DND-41 (cell line): ENCODE measurements at regions not wholly inside any gene's neighbourhood (a gene's known extent, or its start where the extent isn't known, plus 50 kb on each side); places are given as distances from the start of the nearest gene placed in this dataset.
"Not testable (repeated sequence)": the region's sequence is repeated elsewhere in the genome, so short reads cannot be mapped to it uniquely, and the experiment has no call there.

Experiments
- ATAC-seq: fragments of 200-7000 bp; cut with Tn5 transposase; 3 replicates; pipeline ENCODE4 v1.9.1; 2021; ENCODE audit warnings: low read depth; ENCODE audit not compliant: insufficient read depth
- DNase-seq: peaks from one replicate; pipeline ENCODE4 v3.0.0-alpha.2; 2020
- H2AFZ ChIP-seq: 2 replicates; pipeline ENCODE4 v1.6.0; 2012; ENCODE audit warnings: low read depth, low read length
- H3K27ac ChIP-seq: 2 replicates; pipeline ENCODE4 v1.5.1; 2012; ENCODE audit warnings: low read length, inconsistent platforms
- H3K27me3 ChIP-seq: fragments of 200-600 bp; sonication (generic); 2 replicates; pipeline ENCODE4 v1.6.0; 2012; ENCODE audit warnings: low read length, mild to moderate bottlenecking, inconsistent platforms; ENCODE audit not compliant: insufficient read depth, poor library complexity
- H3K36me3 ChIP-seq: 2 replicates; pipeline ENCODE4 v1.5.1; 2012; ENCODE audit warnings: low read length, inconsistent platforms; ENCODE audit not compliant: insufficient read depth
- H3K4me1 ChIP-seq: 2 replicates; pipeline ENCODE4 v1.5.1; 2012; ENCODE audit warnings: mild to moderate bottlenecking, low read length; ENCODE audit not compliant: insufficient read depth
- H3K4me2 ChIP-seq: 2 replicates; pipeline ENCODE4 v1.6.0; 2012; ENCODE audit warnings: mild to moderate bottlenecking, moderate library complexity, low read length, inconsistent platforms; ENCODE audit not compliant: insufficient read depth
- H3K4me3 ChIP-seq, 2 experiments: fragments of 200-600 bp in 1 of 2; shearing (Covaris generic) in 1 of 2; 2 replicates each; pipeline ENCODE4 v1.5.1; 2012 to 2016; ENCODE audit warnings: inconsistent platforms in 2 of 2, low read length in 2 of 2, mild to moderate bottlenecking in 2 of 2, low read depth in 1 of 2, moderate library complexity in 1 of 2
- H3K79me2 ChIP-seq: 2 replicates; pipeline ENCODE4 v1.6.0; 2012; ENCODE audit warnings: low read length, inconsistent platforms; ENCODE audit not compliant: insufficient read depth
- H3K9ac ChIP-seq: 2 replicates; pipeline ENCODE4 v1.6.0; 2012; ENCODE audit warnings: low read depth, mild to moderate bottlenecking, inconsistent platforms, low read length, moderate library complexity
- H3K9me3 ChIP-seq: 2 replicates; pipeline ENCODE4 v1.5.1; 2012; ENCODE audit warnings: low read length, moderate library complexity, mild to moderate bottlenecking, inconsistent platforms; ENCODE audit not compliant: insufficient read depth, severe bottlenecking
- H4K20me1 ChIP-seq: 2 replicates; pipeline ENCODE4 v1.6.0; 2012; ENCODE audit warnings: low read length; ENCODE audit not compliant: insufficient read depth
- EZH2 ChIP-seq: IDR thresholded peaks from 3 replicates; pipeline ENCODE4 v1.6.1; 2012; ENCODE audit warnings: borderline replicate concordance, low read depth, mild to moderate bottlenecking, moderate library complexity, low read length, inconsistent platforms; ENCODE audit not compliant: severe bottlenecking
- TF ChIP-seq, protein P1 (sequence below): IDR thresholded peaks from 2 replicates; pipeline ENCODE4 v1.5.1; 2012; ENCODE audit warnings: borderline replicate concordance, low read length, moderate library complexity, mild to moderate bottlenecking; ENCODE audit not compliant: poor library complexity, severe bottlenecking; ENCODE audit errors: extremely low read depth

GRCh38 chrX:125544856-125545255 lies 225.2 kb downstream of the TEX13C start:
- no peaks in the 10 kb centered on the region for H4K20me1 ChIP-seq
- no peaks in the 10 kb centered on the region for H3K4me1 ChIP-seq
- H3K9me3 ChIP-seq: no peaks in the 10 kb centered on the region
- H3K9ac ChIP-seq: no peak overlapping the region
- no peak overlapping the region for H2AFZ ChIP-seq
- no peak overlapping the region for H3K4me2 ChIP-seq
- DNase-seq (no peak), ATAC-seq (no peak)
- H3K27ac ChIP-seq: no peak overlapping the region
- no peak overlapping the region for H3K4me3 ChIP-seq
- no peaks in the 10 kb centered on the region for H3K36me3 ChIP-seq
- TF ChIP-seq EZH2: no peak
- TF ChIP-seq, protein P1, sequence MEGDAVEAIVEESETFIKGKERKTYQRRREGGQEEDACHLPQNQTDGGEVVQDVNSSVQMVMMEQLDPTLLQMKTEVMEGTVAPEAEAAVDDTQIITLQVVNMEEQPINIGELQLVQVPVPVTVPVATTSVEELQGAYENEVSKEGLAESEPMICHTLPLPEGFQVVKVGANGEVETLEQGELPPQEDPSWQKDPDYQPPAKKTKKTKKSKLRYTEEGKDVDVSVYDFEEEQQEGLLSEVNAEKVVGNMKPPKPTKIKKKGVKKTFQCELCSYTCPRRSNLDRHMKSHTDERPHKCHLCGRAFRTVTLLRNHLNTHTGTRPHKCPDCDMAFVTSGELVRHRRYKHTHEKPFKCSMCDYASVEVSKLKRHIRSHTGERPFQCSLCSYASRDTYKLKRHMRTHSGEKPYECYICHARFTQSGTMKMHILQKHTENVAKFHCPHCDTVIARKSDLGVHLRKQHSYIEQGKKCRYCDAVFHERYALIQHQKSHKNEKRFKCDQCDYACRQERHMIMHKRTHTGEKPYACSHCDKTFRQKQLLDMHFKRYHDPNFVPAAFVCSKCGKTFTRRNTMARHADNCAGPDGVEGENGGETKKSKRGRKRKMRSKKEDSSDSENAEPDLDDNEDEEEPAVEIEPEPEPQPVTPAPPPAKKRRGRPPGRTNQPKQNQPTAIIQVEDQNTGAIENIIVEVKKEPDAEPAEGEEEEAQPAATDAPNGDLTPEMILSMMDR: no peak
- no peaks in the 10 kb centered on the region for H3K27me3 ChIP-seq
- H3K79me2 ChIP-seq: no peaks in the 10 kb centered on the region

DNA sequence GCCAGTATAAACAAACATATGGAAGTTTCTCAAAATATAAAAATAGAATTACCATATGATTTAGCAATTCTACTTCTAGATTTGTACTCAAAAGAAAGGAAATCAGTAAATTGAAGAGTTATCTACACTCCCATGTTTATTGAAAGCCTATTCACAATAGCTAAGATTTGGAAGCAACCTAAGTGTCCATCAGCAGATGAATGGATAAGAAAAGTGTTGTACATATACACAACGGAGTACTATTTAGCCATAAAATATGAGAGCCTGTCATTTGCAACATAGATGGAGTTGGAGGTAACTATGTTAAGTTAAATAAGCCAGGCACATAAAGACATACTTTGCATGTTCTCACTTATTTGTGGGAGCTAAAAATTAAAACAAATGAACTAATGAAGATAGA lies 257.8 kb downstream of the TEX13C start:
- Histone ChIP-seq H3K4me1 (no peaks in the 10 kb centered on the region), H3K79me2 (no peaks in the 10 kb centered on the region), H3K36me3 (no peaks in the 10 kb centered on the region), H3K27ac (no peak overlapping the region), H4K20me1 (no peaks in the 10 kb centered on the region), H3K27me3 (no peaks in the 10 kb centered on the region), H3K4me3 (no peak overlapping the region), H3K4me2 (no peak overlapping the region), H2AFZ (no peak overlapping the region), H3K9me3 (no peaks in the 10 kb centered on the region), H3K9ac (no peak overlapping the region)
- ATAC-seq: no peak
- TF ChIP-seq, protein P1: no peak
- no peak for TF ChIP-seq EZH2
- DNase-seq: no peak

DNA sequence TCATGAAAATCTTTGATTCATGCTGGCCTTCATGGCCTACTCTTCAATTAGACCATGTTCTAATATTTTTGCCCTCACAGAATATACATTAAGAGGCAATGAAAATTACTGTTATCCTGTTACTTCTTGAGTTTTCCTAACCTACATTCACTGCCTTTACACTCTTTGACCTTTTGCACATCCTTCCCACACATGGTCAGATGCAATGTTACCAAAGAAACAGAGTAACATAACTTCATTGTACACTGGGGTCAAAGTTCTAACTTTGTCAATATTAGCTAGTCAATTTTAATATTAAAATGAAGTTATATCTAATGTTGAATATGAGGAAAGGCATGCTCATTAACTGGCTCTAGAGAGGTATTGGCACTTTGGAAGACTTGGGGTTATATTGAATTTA lies 284.8 kb downstream of the TEX13C start:
- no peak overlapping the region for H3K4me2 ChIP-seq
- no peak overlapping the region for H3K9ac ChIP-seq
- no peaks in the 10 kb centered on the region for H3K27me3 ChIP-seq
- H3K4me1 ChIP-seq: no peaks in the 10 kb centered on the region
- TF ChIP-seq, protein P1: no peak
- no peak for TF ChIP-seq EZH2
- no peak for ATAC-seq
- DNase-seq: no peak
- H2AFZ ChIP-seq: no peak overlapping the region
- H3K36me3 ChIP-seq: no peaks in the 10 kb centered on the region
- no peaks in the 10 kb centered on the region for H3K9me3 ChIP-seq
- H4K20me1 ChIP-seq: no peaks in the 10 kb centered on the region
- H3K79me2 ChIP-seq: no peaks in the 10 kb centered on the region
- no peak overlapping the region for H3K27ac ChIP-seq
- no peak overlapping the region for H3K4me3 ChIP-seq

DNA sequence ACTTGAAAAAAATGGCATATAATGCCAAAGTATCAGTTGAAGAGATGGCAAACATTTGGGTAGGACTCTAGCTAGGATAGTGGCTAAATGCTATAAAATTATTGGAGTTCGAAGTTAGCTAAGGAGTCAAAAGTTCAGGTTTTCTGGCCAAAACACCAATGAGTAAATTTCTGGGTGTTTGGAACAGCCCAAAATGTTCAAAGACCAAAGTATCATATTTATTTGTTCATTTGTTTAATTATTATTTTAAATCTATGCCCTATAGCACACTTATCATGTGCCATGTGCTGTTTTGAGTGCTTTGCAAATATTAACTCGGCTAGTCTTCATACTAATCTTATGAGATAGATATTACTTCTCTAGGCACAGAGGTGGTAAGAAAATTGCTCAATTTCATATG lies 285.5 kb downstream of the TEX13C start:
- Histone ChIP-seq H3K27me3 (no peaks in the 10 kb centered on the region), H3K9me3 (no peaks in the 10 kb centered on the region), H3K79me2 (no peaks in the 10 kb centered on the region), H4K20me1 (no peaks in the 10 kb centered on the region), H3K4me2 (no peak overlapping the region), H2AFZ (no peak overlapping the region), H3K4me1 (no peaks in the 10 kb centered on the region), H3K9ac (no peak overlapping the region), H3K36me3 (no peaks in the 10 kb centered on the region), H3K4me3 (no peak overlapping the region), H3K27ac (no peak overlapping the region)
- DNase-seq (no peak), ATAC-seq (no peak)
- TF ChIP-seq, protein P1: no peak
- TF ChIP-seq EZH2: no peak

- not testable (repeated sequence) for DNase-seq, H3K79me2 ChIP-seq, H3K4me2 ChIP-seq, H4K20me1 ChIP-seq, H3K9ac ChIP-seq, ATAC-seq, H3K36me3 ChIP-seq, H3K9me3 ChIP-seq, H3K4me3 ChIP-seq, H3K4me1 ChIP-seq, H2AFZ ChIP-seq, H3K27me3 ChIP-seq, H3K27ac ChIP-seq
Observed at GRCh38 chrX:125614591-125615343, 295.1 kb downstream of the TEX13C start.
